HuH-7 (cell line): ENCODE measurements at regions not wholly inside any gene's neighbourhood (a gene's known extent, or its start where the extent isn't known, plus 50 kb on each side); places are given as distances from the start of the nearest gene placed in this dataset.

Source experiments
- DNase-seq: peaks from one replicate; pipeline ENCODE4 v3.0.0; 2011; ENCODE audit warnings: low spot score

GRCh38 chr2:239688122-239688681, 287.4 kb upstream of the HDAC4 start:
- no peak for DNase-seq

GRCh38 chr2:239687441-239687840, 286.6 kb upstream of the HDAC4 start:
- DNase-seq, result no peak

- DNase-seq, result no peak
Measured at GRCh38 chr2:239685965-239686364, 285.1 kb upstream of the HDAC4 start.

DNA sequence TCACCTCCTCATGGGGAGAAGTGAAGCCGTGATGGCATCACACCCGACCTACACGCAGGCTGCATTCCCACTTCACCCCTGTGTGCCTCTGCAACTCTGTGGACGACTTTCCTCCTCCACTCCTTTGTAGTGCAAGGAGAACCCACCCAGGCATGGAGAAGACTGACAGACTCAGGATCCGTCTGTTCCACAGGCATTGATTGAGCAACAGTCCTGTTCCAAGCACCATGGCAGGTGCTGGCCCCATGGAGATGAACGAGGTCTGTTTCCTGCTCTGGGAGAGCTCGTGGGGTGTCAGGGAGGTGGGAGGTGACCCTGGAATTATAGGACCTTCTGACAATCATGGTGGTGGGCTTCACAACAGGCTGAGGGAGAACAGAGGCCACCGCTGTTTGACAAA, 284.7 kb upstream of the HDAC4 start:
- no peak for DNase-seq

DNA sequence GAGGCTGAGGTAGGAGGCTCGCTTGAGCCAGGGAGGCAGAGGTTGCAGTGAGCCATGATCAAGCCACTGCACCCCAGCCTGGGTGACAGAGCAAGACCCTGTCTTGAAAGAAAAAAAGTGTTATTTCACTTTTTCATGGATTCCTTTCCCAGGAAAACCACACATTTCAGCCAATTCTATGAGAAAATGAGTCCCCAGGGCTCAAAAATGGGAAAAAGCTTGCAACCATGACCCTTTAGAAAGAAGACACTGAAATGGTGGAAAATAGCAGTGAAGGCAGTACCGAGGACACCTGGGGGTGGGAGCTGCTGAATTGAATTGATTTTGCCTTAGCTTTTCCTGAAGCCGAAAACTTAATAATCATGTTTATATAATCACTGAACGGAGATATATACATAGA, 284.2 kb upstream of the HDAC4 start:
- no peak for DNase-seq

DNA sequence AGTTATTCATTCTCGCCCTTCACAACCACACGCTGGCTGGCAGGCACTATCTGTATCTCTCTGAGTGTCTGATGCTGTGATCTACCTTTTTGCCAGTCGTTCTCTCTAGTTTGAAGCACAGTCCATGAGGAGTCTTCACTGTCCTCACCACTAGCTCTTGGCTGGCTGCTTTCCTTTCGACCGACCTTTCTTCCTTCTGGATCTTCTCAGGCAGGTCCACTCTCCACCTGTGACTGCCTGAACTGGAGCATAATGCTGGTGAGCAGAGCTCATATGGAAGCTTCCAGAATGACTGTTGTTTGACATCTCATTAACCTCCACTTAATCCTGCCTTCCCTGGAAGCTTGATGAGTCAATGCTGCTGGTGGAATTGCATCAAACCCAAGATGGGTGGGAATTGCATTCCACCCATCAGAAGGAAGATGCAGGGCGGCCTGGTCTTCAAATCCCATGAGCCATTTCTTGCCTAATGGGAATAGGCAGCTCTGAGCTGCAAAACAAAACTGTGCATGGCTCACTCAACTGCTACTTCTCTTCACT, 283.5 kb upstream of the HDAC4 start:
- DNase-seq, result no peak

DNA sequence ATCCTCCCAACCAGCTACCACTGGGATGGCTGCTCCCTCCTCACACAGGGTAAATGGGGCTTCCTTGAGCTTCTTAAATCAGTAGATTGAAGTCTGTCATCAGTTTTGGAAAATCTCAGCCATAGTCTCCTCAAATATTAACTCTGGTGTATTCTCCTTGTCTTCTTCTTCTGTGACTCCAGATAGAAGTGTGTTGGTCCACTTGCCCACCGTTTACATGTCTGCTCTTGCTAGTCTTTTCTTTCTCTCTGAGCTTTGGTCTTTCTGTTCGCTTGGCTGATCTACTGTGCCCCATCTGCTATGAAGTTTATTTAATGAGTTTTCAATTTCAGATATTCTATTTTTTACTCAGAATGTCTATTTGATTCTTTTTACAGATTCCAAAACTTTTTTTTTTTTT, 281.7 kb upstream of the HDAC4 start:
- DNase-seq, result no peak

GRCh38 chr2:239679755-239680154, 278.9 kb upstream of the HDAC4 start:
- DNase-seq, result no peak

- no peak for DNase-seq
Measured at GRCh38 chr2:239678666-239679296, 278.0 kb upstream of the HDAC4 start.

GRCh38 chr2:239678186-239678490, 277.3 kb upstream of the HDAC4 start:
- DNase-seq, result no peak

- DNase-seq, result no peak
Measured at GRCh38 chr2:239677453-239678185, 276.8 kb upstream of the HDAC4 start.

DNA sequence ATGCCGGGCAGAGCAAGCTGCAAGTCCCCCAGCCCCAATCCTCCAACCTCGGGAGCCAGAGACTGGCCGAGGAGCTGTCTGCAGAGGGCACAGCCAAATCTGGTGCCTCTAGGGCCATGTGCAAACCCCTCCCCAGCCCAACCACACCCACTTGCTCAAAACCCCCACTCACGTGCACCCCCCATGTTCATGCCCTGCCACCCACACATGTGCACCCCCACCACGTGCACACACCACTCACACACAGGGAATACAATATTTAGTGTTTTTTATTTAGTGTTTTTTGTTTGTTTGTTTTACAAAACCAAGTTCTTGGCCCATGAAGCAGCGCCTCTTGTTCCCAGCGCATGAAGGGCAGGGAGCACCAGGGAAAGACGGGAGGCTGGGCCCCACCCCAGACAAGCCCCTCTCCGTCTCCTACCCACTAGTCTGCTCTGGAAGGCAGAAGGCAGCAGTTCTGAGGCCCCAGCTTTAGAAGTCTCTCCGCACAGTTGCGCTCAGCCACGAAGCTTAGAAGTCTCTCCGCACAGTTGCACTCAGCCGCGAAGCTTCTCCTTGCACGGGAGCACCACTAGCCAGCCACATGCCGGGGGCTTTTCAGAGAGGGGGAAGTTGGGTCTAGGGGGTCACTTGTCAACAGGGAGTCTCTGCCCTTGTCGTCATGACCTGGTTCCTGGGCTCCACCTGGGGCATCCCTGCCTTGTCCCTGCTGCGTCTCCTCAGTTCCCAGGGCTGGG, 276.1 kb upstream of the HDAC4 start:
- no peak for DNase-seq

- no peak for DNase-seq
Measured at GRCh38 chr2:239675826-239676715, 275.3 kb upstream of the HDAC4 start.

DNA sequence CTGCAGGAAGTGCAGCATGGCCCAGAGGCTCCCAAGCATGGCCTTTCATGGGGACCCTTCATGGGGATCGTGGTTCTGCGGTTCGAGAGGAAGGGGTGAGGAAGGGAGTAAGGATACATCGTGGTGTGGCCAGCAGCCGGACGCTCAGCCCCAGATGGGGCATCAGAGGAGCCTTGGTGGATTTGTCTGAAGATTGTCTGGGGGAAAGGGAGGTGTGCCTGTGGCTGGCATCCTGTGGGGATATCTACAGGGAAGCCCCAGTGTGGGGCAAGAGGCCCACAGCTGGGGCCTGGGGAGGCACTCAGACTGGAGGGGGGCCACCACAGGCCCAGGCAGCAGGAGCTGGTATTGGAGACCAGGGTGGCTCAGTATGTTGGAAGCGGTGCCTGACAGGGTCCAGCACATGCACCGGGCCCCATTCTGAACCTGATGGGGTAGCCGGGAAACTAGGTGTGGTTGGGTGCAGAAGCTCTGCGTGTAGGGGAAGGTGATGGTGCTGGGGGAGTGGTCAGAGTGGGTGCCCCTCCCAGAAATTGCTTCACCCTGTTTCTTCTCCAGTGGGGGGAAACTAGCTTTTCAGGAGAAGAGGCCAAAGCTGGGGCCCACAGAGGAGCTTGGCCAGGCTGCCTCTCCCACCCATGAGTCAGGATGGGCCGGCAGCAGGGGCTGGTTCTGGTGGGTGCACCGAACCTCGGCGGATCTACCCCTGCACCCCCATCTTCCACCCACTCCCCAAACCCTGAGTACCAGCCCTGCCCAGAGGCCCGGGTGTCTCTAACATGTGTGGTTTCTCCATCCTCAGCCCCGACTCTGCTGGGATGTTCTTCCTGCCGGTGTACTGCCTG, 274.4 kb upstream of the HDAC4 start:
- no peak for DNase-seq

DNA sequence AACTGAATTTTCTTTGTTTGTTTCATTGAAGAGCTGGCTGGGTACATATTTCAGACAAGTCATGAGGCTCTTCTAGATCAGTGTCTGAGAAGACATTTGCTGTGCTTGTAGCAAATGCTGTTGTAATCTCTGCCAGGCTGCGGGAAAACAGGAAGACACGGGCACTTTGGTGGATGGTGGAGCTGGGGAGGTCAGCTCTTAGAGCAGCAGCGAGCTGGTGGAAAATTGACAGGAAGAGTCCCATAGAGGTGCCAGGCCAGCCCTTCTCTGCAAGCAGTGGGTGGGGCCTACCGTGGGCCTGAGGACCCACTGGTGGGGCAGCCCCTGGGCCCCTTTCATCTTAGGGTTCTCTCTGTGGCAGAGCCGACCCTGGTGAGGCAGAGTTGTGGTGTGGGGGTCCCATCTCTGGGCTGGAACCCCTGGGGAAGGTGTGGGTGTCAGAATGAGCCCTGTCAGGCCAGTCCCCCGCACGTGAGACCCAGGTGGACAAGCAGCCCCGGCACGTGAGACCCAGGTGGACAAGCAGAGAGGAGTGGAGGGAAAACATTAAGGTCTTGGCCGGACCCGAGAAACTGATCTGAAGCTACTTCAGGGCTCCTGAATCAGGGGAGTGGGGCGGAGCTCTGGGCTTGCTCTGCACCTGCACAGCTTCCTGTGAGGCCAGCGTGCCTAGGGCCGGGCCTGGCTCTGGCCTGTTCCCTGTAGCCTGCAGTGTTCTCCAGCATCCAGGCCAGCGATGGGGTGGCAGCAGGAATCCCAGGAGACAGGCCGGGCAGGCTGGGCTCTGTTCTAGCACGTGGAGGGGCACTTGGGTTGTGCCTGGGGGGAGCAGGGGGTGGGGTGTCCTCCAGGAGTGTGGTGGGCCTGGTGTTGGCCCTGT, 273.5 kb upstream of the HDAC4 start:
- DNase-seq, result no peak

GRCh38 chr2:239673641-239674040, 272.8 kb upstream of the HDAC4 start:
- no peak for DNase-seq

GRCh38 chr2:239671916-239672849, 271.4 kb upstream of the HDAC4 start:
- no peak for DNase-seq

GRCh38 chr2:239671471-239671870, 270.7 kb upstream of the HDAC4 start:
- DNase-seq, result no peak
